Endothelial cell (in vitro differentiated cells): ENCODE measurements at regions not wholly inside any gene's neighbourhood (a gene's known extent, or its start where the extent isn't known, plus 50 kb on each side); places are given as distances from the start of the nearest gene placed in this dataset.
"Not testable (repeated sequence)": the region's sequence is repeated elsewhere in the genome, so short reads cannot be mapped to it uniquely, and the experiment has no call there.

Experiments used
- DNase-seq: peaks from one replicate; pipeline ENCODE4 v3.0.0; 2021; ENCODE audit warnings: low spot score
- H3K27ac Mint-ChIP-seq: one replicate; pipeline ENCODE4 v1.8.0; 2021; ENCODE audit warnings: mixed read lengths, inconsistent platforms; ENCODE audit not compliant: unreplicated experiment
- H3K27me3 Mint-ChIP-seq: one replicate; pipeline ENCODE4 v1.8.0; 2021; ENCODE audit warnings: mild to moderate bottlenecking, moderate library complexity, mixed read lengths, inconsistent platforms; ENCODE audit not compliant: unreplicated experiment
- H3K36me3 Mint-ChIP-seq: one replicate; pipeline ENCODE4 v1.8.0; 2021; ENCODE audit warnings: mild to moderate bottlenecking, low read depth, mixed read lengths, inconsistent platforms; ENCODE audit not compliant: unreplicated experiment
- H3K4me1 Mint-ChIP-seq: one replicate; pipeline ENCODE4 v1.8.0; 2021; ENCODE audit warnings: mild to moderate bottlenecking, mixed read lengths, inconsistent platforms; ENCODE audit not compliant: unreplicated experiment
- H3K4me3 Mint-ChIP-seq: one replicate; pipeline ENCODE4 v1.8.0; 2021; ENCODE audit warnings: mild to moderate bottlenecking, mixed read lengths, inconsistent platforms; ENCODE audit not compliant: unreplicated experiment
- H3K9me3 Mint-ChIP-seq: one replicate; pipeline ENCODE4 v1.8.0; 2021; ENCODE audit warnings: mixed read lengths, inconsistent platforms; ENCODE audit not compliant: unreplicated experiment
- TF ChIP-seq, protein P1 (sequence below): fragments of 200-600 bp; sonication (generic); IDR thresholded peaks from one replicate; pipeline ENCODE4 v1.5.0; 2021; ENCODE audit warnings: antibody characterized with exemption; ENCODE audit not compliant: unreplicated experiment

DNA sequence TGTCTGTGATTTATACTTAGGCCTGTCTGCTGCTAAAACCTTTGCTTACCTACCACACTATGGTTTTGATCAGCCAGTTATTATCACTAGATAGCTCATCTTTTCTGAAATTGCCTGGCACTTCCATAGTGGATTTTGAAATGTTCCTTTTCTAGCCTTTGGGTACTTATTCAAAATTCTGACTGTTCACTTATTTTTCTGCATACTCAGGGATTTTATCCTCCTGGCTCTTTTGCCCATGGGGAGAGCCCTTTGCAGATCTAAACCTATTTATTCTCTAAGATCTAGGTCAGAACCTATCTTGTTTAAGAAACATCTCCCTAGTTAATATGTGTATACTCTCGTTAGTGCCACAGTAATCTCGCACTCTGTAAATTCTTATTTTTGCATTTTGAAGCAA is 103.5 kb upstream of the C9orf72 start:
- TF ChIP-seq, protein P1, sequence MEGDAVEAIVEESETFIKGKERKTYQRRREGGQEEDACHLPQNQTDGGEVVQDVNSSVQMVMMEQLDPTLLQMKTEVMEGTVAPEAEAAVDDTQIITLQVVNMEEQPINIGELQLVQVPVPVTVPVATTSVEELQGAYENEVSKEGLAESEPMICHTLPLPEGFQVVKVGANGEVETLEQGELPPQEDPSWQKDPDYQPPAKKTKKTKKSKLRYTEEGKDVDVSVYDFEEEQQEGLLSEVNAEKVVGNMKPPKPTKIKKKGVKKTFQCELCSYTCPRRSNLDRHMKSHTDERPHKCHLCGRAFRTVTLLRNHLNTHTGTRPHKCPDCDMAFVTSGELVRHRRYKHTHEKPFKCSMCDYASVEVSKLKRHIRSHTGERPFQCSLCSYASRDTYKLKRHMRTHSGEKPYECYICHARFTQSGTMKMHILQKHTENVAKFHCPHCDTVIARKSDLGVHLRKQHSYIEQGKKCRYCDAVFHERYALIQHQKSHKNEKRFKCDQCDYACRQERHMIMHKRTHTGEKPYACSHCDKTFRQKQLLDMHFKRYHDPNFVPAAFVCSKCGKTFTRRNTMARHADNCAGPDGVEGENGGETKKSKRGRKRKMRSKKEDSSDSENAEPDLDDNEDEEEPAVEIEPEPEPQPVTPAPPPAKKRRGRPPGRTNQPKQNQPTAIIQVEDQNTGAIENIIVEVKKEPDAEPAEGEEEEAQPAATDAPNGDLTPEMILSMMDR, result no peak
- peaks cover 30% of the 10 kb centered on the region for H3K4me1 Mint-ChIP-seq
- H3K27me3 Mint-ChIP-seq, result no peaks in the 10 kb centered on the region
- no peaks in the 10 kb centered on the region for H3K36me3 Mint-ChIP-seq
- no peak overlapping the region for H3K27ac Mint-ChIP-seq
- H3K4me3 Mint-ChIP-seq, result no peak overlapping the region
- no peak for DNase-seq
- H3K9me3 Mint-ChIP-seq, result no peaks in the 10 kb centered on the region

DNA sequence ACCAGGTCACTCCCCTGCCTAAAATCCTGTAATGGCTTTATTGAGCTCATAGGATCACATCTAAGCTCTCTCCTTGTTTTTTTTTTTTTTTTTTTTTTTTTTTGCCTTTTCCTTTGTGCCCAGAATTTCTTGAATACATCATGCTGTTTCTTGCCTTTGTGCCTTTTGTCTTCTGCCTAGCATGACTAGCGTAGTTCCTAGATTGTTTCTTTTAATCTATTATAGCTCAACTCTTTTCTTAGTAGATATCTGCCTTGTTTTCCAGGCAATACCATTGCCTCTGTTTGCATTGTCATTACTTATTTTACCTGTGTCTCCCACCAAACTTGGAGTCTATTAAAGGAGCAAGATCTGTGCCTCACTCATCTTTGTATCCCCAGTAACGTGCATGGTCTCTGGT is 106.1 kb upstream of the C9orf72 start:
- Mint-ChIP-seq H3K9me3 (no peaks in the 10 kb centered on the region), H3K36me3 (no peaks in the 10 kb centered on the region), H3K4me3 (no peak overlapping the region), H3K27me3 (no peaks in the 10 kb centered on the region), H3K4me1 (peaks cover 12% of the 10 kb centered on the region), H3K27ac (no peak overlapping the region)
- TF ChIP-seq, protein P1, result no peak
- DNase-seq, result no peak

DNA sequence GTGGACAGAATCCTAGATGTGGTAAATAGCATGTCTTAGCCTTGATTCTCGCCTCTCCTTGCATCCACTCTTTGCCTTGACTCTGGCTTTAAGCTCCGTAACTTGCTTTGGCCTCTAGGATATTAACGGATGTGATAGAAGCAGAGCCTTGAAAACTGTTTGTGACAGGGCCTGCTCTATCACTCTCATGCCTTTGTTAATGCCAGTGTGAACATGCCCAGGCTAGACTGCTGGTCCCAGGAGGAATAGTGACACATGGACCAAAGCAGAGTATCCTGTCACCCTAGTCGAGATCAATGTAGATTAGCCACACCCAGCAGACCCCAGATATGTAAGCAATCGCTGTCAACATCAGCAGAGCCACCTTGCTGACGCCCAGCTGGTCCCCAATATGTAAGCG is 109.9 kb upstream of the C9orf72 start:
- H3K4me1 Mint-ChIP-seq, result no peaks in the 10 kb centered on the region
- H3K27ac Mint-ChIP-seq, result no peak overlapping the region
- H3K4me3 Mint-ChIP-seq, result no peak overlapping the region

DNA sequence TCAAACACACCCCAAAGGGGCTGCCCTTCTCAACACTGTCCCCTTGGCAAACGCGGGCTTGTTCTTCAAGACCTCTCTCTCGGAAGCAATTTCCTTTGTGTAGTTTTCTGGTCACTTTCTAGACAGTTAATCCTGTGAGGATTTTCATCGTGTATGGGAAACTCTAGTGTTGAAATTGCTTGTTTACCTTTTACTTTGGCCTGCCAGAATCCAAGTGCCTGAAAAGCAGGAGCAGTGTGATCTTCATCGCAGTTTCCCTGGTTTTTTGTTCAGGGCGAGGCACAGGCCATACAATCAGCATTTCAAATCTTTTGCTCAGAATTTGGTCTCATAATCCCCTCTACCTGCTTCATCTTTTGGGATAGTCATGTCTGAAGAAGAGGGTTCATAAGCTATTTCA is 115.7 kb upstream of the C9orf72 start:
- Mint-ChIP-seq H3K9me3 (no peaks in the 10 kb centered on the region), H3K27me3 (no peaks in the 10 kb centered on the region), H3K36me3 (no peaks in the 10 kb centered on the region), H3K27ac (no peak overlapping the region), H3K4me3 (no peak overlapping the region), H3K4me1 (no peaks in the 10 kb centered on the region)
- no peak for DNase-seq
- TF ChIP-seq, protein P1, result no peak

More for the DNA sequence above, 109.9 kb upstream of the C9orf72 start:
- H3K27me3 Mint-ChIP-seq, result no peaks in the 10 kb centered on the region
- no peaks in the 10 kb centered on the region for H3K36me3 Mint-ChIP-seq
- TF ChIP-seq, protein P1, result no peak
- H3K9me3 Mint-ChIP-seq, result no peaks in the 10 kb centered on the region
- DNase-seq, result no peak

DNA sequence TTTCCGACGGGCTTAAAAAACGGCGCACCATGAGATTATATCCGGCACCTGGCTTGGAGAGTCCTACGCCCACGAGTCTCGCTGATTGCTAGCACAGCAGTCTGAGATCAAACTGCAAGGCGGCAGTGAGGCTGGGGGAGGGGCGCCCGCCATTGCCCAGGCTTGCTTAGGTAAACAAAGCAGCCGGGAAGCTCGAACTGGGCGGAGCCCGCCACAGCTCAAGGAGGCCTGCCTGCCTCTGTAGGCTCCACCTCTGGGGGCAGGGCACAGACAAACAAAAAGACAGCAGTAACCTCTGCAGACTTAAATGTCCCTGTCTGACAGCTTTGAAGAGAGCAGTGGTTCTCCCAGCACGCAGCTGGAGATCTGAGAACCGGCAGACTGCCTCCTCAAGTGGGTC is 117.5 kb upstream of the C9orf72 start:
- H3K27me3 Mint-ChIP-seq, H3K36me3 Mint-ChIP-seq, H3K4me1 Mint-ChIP-seq, H3K9me3 Mint-ChIP-seq, H3K27ac Mint-ChIP-seq, H3K4me3 Mint-ChIP-seq: not testable (repeated sequence)
- peak; percentile 18 for DNase-seq

DNA sequence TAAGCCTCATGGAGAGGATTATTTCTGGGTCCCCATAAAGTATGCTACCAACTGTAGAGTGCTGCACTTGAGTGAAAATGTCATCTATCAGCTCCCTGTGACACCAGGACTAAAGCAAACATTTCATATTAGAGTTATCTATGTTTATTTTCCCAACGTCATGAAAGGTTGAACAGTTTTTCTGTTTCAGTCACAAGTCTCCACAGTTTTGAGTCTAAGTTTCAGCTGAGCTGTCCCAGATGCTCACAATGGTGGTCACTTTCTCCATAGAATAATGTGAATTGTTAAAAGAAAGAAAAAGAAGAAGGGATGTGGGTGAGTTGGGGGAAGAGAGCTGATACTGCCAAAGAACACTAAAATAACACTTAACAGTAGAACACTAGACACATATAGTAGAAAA is 126.3 kb upstream of the C9orf72 start:
- Mint-ChIP-seq H3K9me3 (no peaks in the 10 kb centered on the region), H3K27me3 (no peaks in the 10 kb centered on the region), H3K4me3 (no peak overlapping the region), H3K27ac (no peak overlapping the region), H3K36me3 (no peaks in the 10 kb centered on the region), H3K4me1 (peaks cover 11% of the 10 kb centered on the region)
- no peak for DNase-seq
- TF ChIP-seq, protein P1, result no peak
